Kidney tubule cell (primary cell): ENCODE measurements at regions not wholly inside any gene's neighbourhood (a gene's known extent, or its start where the extent isn't known, plus 50 kb on each side); places are given as distances from the start of the nearest gene placed in this dataset.
"Not testable (repeated sequence)": the region's sequence is repeated elsewhere in the genome, so short reads cannot be mapped to it uniquely, and the experiment has no call there.

ENCODE experiments used
- DNase-seq: peaks from one replicate; pipeline ENCODE4 v3.0.0-alpha.2; 2018; ENCODE audit warnings: low spot score

DNA sequence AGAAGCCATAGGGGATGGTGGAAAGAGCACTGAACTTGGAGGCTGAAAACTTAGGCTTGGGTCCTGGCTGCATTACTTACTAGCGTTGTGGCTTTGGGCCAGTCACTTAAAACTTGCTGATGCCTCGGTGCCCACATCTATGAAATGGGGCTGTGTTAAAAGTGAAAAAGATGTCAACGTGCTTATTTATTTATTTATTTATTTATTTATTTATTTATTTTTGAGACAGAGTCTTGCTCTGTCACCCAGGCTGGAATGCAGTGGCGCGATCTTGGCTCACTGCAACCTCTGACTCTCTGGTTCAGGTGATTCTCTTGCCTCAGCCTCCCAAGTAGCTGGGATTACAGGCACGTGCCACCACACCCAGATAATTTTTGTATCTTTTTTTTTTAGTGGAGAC is 94.3 kb downstream of the MRM1 start:
- not testable (repeated sequence) for DNase-seq

DNA sequence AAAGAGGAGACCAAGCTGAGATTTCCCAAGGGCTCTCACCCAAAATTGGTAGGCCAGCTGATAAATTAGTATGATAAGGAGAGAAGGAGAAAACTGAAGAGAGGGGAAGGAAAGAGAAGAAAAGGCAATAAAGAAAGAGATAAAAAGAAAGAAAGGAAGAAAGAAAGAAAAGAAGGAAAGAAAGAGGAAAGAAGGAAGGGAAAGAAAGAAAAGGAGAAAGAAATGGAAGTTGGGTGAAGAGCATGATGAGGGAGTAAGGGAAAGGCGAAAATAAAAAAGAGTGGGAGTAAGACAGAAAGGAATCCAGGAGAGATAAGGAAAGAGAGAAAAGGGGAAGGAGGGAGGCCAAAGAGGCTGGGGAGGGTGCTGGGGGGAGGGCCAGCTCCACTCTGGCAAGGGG is 95.4 kb downstream of the MRM1 start:
- DNase-seq: no peak

DNA sequence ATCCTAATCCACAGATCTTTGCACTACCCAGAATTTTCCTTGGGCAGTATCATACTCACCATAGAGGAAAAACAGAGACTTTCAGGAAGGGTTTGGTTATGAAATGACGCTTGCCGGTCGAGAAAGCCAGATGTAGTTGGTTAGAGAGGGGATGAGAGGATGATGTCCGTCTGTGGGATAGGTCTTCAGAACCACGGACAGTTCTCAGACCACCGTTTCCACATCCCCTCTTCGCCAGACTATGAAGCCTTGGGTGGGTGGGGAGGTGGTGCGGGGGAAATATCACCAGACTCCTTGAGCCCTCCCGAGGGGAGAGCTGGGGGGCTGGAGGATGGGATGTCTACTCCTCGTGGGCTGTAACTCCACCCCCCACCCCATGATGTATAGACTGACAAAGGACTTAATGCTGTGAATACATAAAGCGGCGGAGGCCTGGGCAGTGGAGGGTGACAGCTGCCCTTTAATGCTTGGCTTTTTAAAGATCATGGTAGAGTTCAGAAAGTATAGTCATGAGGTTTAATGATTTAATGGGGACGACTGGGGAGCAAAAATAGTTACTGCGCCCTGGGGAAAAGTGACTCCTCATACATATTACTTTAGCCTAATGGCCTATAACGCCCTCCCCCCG is 96.6 kb downstream of the MRM1 start:
- no peak for DNase-seq

DNA sequence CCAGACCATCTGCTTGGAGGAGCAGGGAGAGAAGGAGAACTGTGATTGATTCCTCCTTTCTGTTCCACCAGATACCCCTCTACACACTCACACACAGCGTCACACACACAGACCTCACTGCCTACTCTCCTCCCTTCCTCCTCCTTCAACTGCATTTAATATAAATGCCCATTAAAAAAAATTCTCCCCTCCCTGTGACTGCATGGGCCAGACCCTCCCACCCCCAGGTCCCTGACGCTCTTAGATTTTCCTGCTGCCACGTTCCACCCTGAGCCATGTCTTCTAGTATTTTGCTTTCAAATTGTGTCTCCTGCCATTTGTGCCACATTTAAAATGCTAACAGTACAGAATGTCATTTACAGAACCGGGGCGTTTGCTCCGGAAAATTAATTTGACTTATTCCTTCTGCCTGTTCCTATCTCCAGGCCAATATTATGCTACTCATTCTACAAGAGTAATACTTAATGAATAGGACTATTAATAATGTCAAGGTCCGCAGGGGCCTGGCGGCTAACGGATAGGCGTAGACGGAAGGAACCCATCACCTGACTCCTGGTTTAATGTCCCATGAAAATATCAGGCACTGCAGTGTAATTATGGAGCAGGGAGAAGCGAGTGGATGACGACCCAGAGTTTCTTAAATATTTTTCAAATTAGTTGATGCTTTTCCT is 100.2 kb downstream of the MRM1 start:
- no peak for DNase-seq

DNA sequence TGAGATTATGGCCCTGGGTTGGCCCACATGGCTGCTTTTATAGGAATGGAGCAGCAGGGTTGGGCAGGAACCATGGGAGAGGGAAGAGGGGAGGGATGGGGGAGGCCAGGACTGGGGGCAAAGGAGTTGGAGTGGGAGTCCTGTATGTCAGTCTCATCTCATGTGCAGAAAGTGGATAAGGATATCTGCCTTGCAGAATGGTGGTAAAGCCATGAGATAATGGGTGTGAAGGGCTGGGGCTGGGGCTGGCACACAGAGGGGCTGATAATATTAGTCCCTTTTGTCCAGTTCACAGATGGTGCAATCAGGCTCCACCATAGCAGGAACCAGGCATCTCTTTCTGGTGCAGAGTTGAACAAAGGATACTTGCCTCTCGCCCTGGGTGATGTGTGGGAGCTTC is 101.3 kb downstream of the MRM1 start:
- DNase-seq: no peak

DNA sequence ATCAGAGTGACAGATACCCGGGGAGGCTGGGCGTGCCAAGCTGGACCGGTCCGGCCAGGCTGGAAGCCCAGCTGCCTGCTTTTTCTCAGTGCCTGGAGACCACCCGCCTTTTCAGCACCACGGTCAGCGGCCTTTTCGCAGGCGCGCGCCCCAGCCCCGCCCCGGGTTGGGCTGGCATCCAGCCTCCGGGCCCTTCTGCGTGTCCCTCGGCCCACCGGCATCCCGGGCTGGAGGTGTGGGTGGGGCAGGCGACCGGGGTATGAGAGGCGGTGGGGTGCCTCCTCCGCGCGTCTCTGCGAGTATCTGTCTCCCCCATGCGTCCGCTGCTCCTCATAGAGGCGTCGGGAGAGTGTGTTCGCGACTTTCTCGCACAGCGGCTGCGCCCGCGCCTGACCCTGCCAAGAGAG is 102.5 kb downstream of the MRM1 start:
- DNase-seq: peak; percentile 15

DNA sequence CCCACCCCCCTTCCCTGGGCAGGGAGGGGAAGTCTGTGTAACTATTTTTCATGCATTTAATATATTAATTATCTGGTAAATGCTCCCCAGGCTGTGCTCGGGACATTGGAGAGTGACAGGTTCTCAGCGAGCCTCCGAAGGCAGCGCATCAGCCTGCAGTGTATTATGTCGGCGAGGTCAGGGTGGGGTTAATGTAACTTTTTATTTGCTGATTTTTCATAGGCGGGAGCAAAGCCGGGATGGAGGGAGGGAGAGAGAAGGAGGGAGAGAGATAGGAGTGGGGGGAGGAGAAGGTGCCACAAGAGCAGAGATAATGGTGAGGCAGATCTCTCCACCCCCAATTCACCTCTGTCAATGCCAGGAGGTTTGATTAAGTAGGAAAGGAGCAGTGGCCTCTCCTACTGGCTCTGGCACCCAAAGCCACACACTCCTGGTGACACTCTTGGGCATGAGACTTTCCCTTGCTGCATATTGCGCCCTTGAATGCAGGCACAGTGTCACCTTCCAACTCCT is 104.0 kb downstream of the MRM1 start:
- DNase-seq: no peak

DNA sequence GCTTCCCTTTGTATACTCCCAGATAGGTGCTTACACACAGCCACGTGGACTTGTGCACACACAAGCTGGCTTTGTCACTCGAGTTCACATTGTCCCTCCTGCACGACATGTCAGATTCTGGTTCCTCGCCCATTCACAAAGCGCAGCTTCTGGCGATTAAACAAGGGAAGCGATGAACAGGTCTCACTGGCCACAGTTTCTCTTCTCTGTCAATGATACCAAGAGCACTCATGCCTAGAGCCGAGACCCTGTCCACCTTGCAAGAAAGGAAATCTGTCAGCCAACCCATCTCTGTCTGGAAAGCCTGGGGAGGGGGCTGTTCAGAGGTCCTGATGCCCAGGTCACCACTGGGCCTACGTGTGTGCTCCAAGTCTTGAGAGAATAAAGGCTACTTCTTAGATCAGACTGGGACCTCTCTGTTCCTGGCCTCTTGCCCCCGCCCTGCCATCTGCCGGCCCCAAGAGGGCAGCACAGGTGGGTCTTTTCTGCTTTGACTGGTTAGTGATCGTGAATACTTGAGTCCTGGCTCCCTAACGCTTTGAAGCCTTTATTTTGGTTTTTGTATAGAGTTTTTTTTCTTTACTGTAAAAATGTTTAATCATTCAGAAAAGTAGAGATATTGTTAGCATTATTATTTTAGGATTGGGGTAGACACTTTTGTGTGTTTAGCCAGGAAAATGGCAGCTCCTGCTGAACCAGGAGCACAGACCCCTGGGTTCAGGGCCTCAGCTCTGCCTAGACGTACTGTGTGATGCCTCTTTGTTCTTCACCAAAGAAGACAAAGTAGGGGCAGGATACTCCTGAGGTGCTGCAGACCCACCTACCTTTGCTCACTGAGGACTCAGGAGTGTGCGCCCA is 104.7 kb downstream of the MRM1 start:
- peak; percentile 65 for DNase-seq

DNA sequence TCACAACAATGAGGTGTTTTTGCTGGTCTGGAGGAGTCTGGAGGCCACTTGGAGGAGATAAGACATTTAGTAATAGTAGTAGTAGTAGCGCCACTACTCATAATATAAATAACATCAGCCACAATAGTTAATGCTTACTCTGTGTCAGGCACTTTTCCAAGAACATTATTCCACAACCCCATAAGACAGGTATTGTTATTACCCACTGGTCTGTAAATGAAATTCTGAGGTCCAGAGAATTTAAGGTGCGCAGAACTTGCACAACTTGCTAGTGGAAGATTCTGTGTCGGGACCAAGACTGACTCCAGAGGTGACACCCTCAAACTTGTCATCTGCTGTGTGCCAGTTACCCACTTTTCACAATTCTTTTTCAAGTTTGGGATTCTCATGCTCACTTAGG is 106.5 kb downstream of the MRM1 start:
- no peak for DNase-seq

DNA sequence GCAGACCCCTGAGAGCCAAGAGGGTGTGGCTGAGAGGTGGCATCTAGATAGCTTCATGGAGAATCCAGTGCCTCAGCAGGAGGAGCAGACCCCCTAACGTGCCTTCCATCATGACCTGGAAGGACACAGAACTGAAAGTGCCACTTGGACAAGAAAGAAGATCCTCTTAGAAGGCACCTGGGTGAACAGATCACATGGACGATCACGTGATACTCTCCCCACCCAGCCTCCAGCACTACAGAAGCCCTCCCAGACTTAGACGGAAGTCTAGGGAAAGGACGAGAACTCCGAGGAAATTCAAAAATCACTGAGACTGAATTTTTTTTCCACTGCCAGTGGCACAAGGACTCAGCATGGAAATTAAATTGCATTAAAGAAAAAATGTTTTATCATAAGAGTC is 113.4 kb downstream of the MRM1 start:
- DNase-seq: no peak

DNA sequence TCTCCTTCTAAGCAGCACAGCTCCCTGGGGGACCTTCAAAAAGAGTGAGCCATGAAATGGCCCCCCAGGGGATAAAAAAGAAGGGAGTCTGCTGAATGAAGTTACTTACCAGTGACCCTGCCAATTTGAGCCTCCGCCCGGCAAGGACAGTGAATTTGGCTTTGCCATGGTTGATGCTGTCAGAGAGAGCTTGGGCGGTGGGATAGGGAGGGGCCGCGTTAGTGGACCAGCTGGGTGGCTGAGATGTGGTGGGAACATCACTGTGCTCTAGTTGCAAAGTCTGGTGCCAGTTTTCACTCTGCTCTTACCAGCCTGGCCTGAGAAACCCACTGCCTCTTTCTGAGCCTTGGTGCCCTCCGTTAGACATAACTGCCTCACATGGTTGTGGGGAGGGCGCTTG is 114.6 kb downstream of the MRM1 start:
- DNase-seq: no peak

DNA sequence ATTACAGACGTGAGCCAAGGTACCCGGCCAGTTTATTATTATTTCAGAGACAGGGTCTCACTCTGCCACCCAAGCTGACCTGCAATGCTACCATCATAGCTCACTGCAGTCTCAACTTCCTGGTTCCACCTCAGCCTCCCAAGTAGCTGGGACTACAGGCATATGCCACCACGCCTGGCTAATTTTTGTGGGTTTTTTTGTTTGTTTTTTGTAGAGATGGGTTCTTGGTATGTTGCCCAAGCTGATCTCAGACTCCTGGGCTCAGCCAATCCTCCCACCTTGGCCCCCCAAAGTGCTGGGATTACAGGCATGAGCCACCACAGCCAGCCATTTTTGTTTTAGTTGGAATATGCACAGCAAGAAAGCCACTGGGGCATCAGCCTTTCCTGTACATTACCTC is 115.7 kb downstream of the MRM1 start:
- peak; percentile 78 for DNase-seq

DNA sequence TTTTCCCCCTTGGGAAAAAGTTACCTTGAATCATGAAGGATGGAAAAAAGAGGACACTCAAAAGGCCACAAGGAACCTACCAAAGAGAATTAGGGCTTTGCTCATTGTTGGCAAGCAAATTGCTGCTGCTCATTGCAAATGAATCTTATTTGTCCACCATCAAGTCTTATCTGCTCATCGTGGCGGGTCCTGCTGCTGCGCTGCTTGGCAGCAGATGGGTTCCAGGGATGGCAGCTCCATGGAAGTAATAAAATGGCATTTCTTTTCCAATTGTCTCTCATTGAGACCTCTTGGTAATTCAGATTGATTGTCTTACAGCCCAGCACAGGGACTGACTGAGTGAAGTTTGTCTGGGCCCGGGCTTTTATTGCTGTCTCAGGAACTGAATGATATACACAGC is 118.7 kb downstream of the MRM1 start:
- DNase-seq: no peak

DNA sequence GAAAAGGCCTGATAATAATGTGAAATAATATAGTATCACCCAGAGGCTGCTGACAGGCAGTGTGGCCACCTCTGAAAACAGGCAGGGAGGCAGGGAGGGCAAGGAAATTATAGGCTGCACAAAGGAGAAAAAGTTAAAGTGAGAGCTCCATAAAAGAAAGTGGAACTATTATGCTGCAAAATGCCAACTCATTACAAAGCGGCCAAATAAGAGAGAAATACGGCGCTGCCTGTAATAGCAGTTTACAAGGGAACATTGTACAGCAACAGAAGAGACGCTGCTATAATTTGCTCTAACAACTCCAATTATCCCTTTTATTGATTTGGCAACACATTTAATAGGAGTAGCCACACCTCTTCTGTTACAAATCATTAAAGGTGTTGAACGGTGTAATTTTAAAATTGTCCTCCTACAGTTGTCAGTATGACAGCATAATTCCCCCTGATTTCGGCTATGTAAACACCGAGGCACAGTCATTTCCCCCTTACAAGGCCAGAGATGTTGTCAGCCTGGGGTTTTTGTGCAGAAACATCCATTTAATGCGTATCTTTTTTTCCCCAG is 120.3 kb downstream of the MRM1 start:
- no peak for DNase-seq

DNA sequence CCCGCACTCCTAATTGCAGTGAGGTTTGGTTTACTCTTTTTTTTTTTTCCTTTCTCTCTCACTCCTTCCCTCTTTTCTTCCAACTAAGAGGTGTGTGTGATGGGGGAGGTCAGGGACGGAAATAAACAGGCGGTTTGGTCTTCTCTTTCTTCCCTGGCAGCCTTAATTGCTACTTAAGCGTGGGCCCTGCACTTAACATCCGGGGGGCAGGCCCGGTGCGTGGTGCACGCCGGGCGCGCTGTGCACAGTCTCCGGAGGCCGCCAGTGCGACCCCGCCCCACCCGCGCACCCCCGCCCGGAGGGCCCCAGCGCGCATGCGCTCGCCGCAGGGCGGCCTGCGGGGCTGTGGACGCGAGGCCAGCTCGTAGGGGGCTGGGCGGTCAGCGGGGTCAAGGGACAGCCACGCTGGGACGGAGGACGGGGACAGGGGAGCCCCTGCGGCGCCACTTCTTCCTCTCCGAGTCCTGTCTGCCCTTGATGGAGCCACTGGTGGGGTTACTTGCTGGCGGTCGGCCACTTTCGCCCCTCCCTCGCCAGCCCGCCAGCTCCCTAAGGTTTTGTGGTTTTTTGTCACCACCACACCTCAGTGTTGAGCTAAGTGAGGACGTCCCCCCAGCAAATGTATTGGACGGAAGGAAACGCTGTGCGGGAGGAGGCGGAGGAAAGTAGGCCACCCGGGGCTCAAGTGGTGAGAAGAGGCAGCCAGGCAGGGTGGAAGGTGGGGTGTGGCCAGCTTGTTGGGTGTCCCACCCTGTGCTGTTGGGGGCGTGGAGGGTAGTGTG is 120.9 kb downstream of the MRM1 start:
- peak; percentile 23 for DNase-seq

DNA sequence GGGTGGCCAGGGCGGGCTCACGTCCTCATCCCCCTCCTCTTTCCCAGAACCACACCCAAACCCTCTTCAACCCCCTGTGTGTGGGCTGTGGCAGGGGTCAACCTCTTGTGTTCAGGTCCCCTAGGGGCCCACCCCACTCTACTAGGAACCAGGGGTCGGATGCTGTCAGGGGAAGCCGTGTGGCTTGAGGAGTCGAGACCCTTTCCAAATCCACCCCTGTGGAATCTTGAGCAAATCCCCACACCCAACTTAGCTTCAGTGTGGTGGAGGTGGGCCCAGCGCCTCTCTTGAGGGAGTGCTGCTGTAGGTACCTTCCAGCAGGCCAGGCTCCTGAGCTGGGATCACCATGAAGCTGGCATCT is 121.5 kb downstream of the MRM1 start:
- DNase-seq: no peak

DNA sequence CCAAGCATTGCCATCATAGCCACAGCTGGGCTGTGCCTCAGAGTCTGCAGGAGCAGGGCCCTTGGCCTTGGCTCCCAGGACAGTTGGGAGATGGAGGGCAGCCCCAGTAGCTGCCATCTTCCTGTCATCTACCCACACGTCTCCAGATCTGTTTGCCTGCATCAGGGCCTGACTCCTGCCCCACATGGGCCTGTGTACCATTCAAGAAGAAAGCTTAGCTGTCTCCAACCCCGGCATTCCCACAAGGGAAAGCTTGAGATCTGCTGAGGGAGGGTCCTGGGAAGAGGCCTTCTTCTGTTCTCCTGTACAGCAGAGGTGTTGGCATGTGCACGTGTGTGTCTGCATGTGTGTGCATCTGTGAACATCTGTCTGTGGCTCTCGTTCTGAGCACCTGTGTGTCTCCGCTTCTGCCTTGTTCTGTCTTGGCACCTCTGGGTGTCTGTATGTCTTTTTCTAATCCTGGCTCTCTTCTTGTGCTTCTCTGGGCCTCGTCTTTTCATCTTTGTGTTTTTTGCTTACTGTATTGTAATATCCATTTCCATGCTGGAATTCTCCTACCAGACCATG is 122.2 kb downstream of the MRM1 start:
- DNase-seq: no peak

DNA sequence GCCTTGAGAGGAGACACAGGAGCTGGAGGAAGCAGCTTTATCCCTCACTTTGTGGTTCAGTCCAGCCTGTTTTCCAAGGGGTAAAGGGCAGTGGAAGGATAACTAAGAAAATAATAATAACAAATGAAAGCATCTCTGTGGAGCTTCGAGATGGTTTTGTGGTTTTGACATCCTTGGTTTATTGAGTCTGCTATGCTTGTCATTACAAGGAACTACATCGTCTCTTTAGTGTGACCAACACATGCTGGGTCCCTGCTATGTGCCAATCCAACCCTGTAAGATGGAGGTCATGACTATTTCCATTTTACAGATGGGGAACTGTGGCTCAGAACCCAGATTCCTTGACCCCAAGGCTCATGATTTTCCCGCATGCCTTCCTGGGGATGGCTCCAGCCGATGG is 124.8 kb downstream of the MRM1 start:
- DNase-seq: no peak

DNA sequence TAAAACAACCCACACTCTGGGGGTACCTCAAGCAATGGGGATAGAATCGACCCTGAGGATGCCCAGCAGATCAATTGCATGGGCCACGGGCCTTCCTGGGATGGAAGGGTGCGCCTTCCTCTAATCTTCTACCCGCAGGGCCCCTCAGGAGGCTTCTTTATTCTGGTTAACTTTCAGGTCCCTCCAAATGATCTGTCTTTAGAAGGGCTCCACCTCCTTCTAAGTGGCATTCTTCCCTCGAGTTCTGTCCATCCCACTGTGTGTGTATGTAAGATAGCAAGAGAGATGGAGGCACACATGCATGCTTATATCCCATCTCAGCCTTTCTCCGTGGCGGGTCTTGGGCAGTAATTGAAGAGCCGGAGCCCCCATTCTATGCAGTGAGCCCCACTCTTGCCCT is 125.7 kb downstream of the MRM1 start:
- no peak for DNase-seq

DNA sequence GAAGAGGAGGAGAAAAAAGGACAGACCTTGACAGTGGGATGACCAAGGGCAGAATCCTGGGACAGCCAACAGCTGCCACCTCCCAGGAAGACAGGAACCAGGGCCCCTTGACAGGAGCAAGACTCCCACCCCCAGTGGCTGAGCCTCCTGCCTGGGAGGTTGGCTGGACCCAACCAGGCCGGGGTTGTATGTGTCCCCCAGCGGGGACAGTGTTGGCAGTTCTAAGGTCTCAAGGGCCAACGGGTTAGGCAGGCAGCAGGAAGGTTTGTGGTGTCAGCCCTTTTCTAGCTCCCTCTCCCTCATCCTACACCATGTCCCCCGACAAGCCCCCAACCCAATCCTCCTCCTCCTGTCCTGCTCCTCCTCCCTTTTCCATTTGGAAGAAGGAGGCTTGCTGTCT is 126.2 kb downstream of the MRM1 start:
- no peak for DNase-seq
